HEK293T (cell line): ENCODE measurements at regions not wholly inside any gene's neighbourhood (a gene's known extent, or its start where the extent isn't known, plus 50 kb on each side); places are given as distances from the start of the nearest gene placed in this dataset.

Experiments
- BHLHE40 ChIP-seq: fragments of 450-650 bp; IDR thresholded peaks from 2 replicates; pipeline ENCODE4 v1.6.1; 2016; ENCODE audit warnings: mild to moderate bottlenecking, moderate library complexity, borderline replicate concordance
- ELF4 ChIP-seq: fragments of 450-650 bp; IDR thresholded peaks from 2 replicates; pipeline ENCODE4 v1.6.1; 2017; ENCODE audit warnings: antibody characterized with exemption
- FOXA1 ChIP-seq: fragments of 450-650 bp; IDR thresholded peaks from 2 replicates; pipeline ENCODE4 v1.6.1; 2016; ENCODE audit warnings: mild to moderate bottlenecking
- FOXK2 ChIP-seq: fragments of 450-650 bp; IDR thresholded peaks from 2 replicates; pipeline ENCODE4 v1.6.1; 2016; ENCODE audit warnings: mild to moderate bottlenecking
- FOXM1 ChIP-seq: fragments of 450-650 bp; IDR thresholded peaks from 2 replicates; pipeline ENCODE4 v1.6.1; 2017; ENCODE audit warnings: mild to moderate bottlenecking, borderline replicate concordance
- HDGF ChIP-seq: fragments of 450-650 bp; IDR thresholded peaks from 2 replicates; pipeline ENCODE4 v1.6.1; 2017; ENCODE audit warnings: antibody characterized with exemption, borderline replicate concordance
- L3MBTL2 ChIP-seq: fragments of 450-650 bp; conservative IDR thresholded peaks from 2 replicates; pipeline ENCODE4 v1.6.1; 2016; ENCODE audit warnings: mild to moderate bottlenecking
- LEF1 ChIP-seq: fragments of 450-650 bp; IDR thresholded peaks from 2 replicates; pipeline ENCODE4 v1.6.1; 2017; ENCODE audit warnings: mild to moderate bottlenecking, borderline replicate concordance
- NFRKB ChIP-seq: fragments of 450-650 bp; IDR thresholded peaks from 2 replicates; pipeline ENCODE4 v1.6.1; 2016; ENCODE audit warnings: mild to moderate bottlenecking, moderate library complexity
- PKNOX1 ChIP-seq: fragments of 450-650 bp; IDR thresholded peaks from 2 replicates; pipeline ENCODE4 v1.6.1; 2016
- SP1 ChIP-seq: fragments of 450-650 bp; IDR thresholded peaks from 2 replicates; pipeline ENCODE4 v1.6.1; 2017
- SUZ12 ChIP-seq: fragments of 450-650 bp; IDR thresholded peaks from 2 replicates; pipeline ENCODE4 v1.6.1; 2016; ENCODE audit warnings: mild to moderate bottlenecking
- TARDBP ChIP-seq: fragments of 450-650 bp; IDR thresholded peaks from 2 replicates; pipeline ENCODE4 v1.6.1; 2016
- ZNF384 ChIP-seq: fragments of 450-650 bp; IDR thresholded peaks from 2 replicates; pipeline ENCODE4 v1.6.1; 2016

DNA sequence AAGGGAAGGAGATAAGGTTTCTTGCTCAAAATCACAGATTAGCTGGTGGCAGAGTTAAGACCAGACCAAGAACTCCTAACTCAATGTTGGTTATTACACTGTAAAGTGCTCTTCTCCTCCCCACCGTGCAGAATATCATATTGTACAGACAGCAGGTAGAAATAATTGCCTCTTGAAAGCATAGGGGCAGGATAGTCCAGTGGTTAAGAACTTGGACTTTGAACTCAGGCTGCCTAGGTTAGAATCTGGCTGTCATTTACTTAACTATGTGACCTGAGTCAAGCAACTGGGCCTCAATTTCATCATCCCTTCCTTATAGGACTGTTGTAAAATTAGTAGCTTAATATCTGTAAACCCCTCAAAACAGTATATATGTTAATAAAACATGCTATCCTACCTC is 114.9 kb upstream of the HIVEP3 start:
- TF ChIP-seq BHLHE40 (no peak), FOXM1 (no peak), L3MBTL2 (no peak), SUZ12 (no peak), TARDBP (no peak), FOXK2 (no peak), SP1 (no peak), ELF4 (no peak), PKNOX1 (no peak), ZNF384 (no peak), FOXA1 (no peak), NFRKB (no peak), LEF1 (no peak), HDGF (no peak)
